Right lobe of liver (tissue), 6 donors: ENCODE measurements at regions not wholly inside any gene's neighbourhood (a gene's known extent, or its start where the extent isn't known, plus 50 kb on each side); places are given as distances from the start of the nearest gene placed in this dataset.

Source experiments
- ATAC-seq, 4 donors: fragments of 200-7000 bp; cut with Tn5 transposase; one replicate each; pipeline ENCODE4 v1.9.1; 2020; ENCODE audit warnings: mild to moderate bottlenecking in 4 of 4, moderate library complexity in 4 of 4
- DNase-seq, 3 donors: peaks; one replicate each; pipeline ENCODE4 v3.0.0-alpha.2; 2020
- H3K27ac ChIP-seq, 3 donors: fragments of 200-600 bp; one replicate each; pipeline ENCODE4 v1.8.0; 2022
- H3K27me3 ChIP-seq, 2 donors: fragments of 200-600 bp; one replicate each; pipeline ENCODE4 v1.8.0; 2022
- H3K36me3 ChIP-seq, 4 donors: fragments of 200-600 bp; sonication (generic) in 1 of 4; one replicate each; pipeline versions ENCODE4 v1.5.1 to v1.8.0; 2017 to 2022; ENCODE audit warnings: control low read depth in 1 of 4
- H3K4me1 ChIP-seq, 4 donors: fragments of 200-600 bp; sonication (generic) in 1 of 4; one replicate each; pipeline versions ENCODE4 v1.5.1 to v1.8.0; 2017 to 2022; ENCODE audit warnings: control low read depth in 1 of 4
- H3K4me3 ChIP-seq, 3 donors: fragments of 200-600 bp; one replicate each; pipeline ENCODE4 v1.8.0; 2022
- H3K9me3 ChIP-seq, 4 donors: fragments of 200-600 bp; sonication (generic) in 1 of 4; one replicate each; pipeline versions ENCODE4 v1.5.1 to v1.8.0; 2017 to 2022; ENCODE audit warnings: control low read depth in 1 of 4
- POLR2A ChIP-seq: fragments of 450-650 bp; IDR thresholded peaks from one replicate; pipeline ENCODE4 v1.6.1; 2017; ENCODE audit warnings: antibody characterized with exemption, mild to moderate bottlenecking
- WGBS: methylation state at CpG from one replicate; pipeline ENCODE4 v1.1.6; 2018; ENCODE audit warnings: low coverage, low lambda C conversion rate; ENCODE audit not compliant: insufficient coverage; ENCODE audit errors: missing lambda C conversion rate; 5-methylcytosine and 5-hydroxymethylcytosine counted together
- intact Hi-C, 2 donors: fragments of 100-400 bp; cut with DNase I; formaldehyde crosslinking; loops; one replicate each; pipeline versions ENCODE4 v1.11.2 to v1.14.1; 2022
- TF ChIP-seq, protein P1 (sequence below), 4 donors: fragments of 200-600 bp in 3 of 4; fragments of 450-650 bp in 1 of 4; IDR thresholded peaks; one replicate each; pipeline versions ENCODE4 v1.5.1 to v1.8.0; 2016 to 2022; ENCODE audit warnings: antibody characterized with exemption in 4 of 4, mild to moderate bottlenecking in 2 of 4
- donor health status: DM: no; HTN: yes; CAD: no.
- donor health status: DM: no; HTN: no; CAD: no.
- donor health status: DM: no; HTN: no; CAD: no.
- donor health status: DM: no; HTN: yes; CAD: no.
- donor health status: DM: no; HTN: yes; CAD: no.

DNA sequence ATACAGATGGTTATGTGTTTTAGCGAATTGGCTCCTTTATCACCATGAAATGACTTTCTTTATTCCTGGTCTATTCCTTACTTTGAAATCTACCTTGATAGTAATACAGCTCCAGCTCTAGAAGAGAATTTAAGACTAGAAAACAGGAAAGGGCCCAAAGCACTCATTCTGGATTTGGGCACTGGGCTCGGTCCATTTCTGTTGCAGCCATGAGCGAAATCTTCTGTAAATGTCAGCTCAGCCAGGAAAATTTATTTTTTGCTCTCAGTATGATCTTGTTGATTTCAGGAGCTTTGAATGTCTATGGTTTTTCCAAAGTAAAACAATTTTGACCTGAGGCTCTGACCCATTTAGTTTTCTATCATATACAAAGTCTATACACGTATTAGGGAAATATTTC, 104.1 kb downstream of the DIRAS2 start:
- intact Hi-C loops: no loop called here
- H3K4me3 ChIP-seq: no peak overlapping the region
- WGBS: 78% methylated on average over 4 of the region's 4 CpGs
- no peaks in the 10 kb centered on the region for H3K27me3 ChIP-seq
- ATAC-seq (no peak), DNase-seq (no peak)
- no peaks in the 10 kb centered on the region for H3K9me3 ChIP-seq
- no peaks in the 10 kb centered on the region for H3K4me1 ChIP-seq
- H3K27ac ChIP-seq: no peak overlapping the region
- TF ChIP-seq, protein P1, sequence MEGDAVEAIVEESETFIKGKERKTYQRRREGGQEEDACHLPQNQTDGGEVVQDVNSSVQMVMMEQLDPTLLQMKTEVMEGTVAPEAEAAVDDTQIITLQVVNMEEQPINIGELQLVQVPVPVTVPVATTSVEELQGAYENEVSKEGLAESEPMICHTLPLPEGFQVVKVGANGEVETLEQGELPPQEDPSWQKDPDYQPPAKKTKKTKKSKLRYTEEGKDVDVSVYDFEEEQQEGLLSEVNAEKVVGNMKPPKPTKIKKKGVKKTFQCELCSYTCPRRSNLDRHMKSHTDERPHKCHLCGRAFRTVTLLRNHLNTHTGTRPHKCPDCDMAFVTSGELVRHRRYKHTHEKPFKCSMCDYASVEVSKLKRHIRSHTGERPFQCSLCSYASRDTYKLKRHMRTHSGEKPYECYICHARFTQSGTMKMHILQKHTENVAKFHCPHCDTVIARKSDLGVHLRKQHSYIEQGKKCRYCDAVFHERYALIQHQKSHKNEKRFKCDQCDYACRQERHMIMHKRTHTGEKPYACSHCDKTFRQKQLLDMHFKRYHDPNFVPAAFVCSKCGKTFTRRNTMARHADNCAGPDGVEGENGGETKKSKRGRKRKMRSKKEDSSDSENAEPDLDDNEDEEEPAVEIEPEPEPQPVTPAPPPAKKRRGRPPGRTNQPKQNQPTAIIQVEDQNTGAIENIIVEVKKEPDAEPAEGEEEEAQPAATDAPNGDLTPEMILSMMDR (IDR thresholded peaks at IDR 0.05): no peak
- no peak for TF ChIP-seq POLR2A
- no peaks in the 10 kb centered on the region for H3K36me3 ChIP-seq

DNA sequence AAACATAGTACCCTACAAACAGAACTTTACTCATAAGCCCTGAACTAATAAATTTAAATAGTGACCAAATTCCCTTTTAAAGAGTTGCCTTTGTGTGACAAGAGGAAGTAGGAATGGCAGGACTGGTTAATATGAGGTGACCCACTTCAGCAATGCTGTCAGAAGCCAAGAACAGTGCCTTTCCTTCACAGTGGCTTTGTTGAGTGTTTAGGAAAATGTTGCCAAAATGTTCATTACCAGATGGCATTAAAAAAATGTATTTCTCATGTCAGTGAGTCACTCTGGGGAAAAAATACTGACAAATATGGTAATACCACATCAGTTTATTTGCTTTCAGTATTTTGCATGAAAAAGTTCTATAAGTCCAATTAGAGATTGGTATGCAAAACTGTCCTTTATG, 103.3 kb downstream of the DIRAS2 start:
- no peak for ATAC-seq
- TF ChIP-seq, protein P1 (IDR thresholded peaks at IDR 0.05): no peak
- TF ChIP-seq POLR2A: no peak
- intact Hi-C loops: no loop called here

DNA sequence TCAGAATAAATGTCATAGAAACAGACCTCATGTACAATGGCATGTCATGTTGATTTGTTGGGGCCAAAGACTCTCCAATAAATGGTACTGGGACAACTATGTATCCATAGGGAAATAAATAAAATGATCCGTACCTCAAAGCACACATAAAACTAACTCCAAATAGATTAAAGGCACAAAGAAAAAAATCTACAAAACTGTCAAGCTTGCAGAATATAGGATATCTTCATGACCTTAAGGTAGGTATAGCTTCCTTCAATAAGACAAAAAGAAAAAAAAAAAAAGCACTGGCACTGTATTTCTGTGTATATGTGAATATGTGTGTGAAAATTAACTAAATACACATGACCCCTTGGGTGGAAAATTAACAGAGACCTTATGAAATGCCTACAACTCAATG, 101.9 kb downstream of the DIRAS2 start:
- 0% methylated on average over 1 of the region's 1 CpG for WGBS
- H3K9me3 ChIP-seq: no peaks in the 10 kb centered on the region
- no peak overlapping the region for H3K4me3 ChIP-seq
- intact Hi-C loops: no loop called here
- no peak overlapping the region for H3K27ac ChIP-seq
- no peaks in the 10 kb centered on the region for H3K36me3 ChIP-seq
- no peaks in the 10 kb centered on the region for H3K27me3 ChIP-seq
- ATAC-seq (no peak), DNase-seq (no peak)
- no peaks in the 10 kb centered on the region for H3K4me1 ChIP-seq
- TF ChIP-seq, protein P1 (IDR thresholded peaks at IDR 0.05): no peak
- TF ChIP-seq POLR2A: no peak

More for the DNA sequence above, 103.3 kb downstream of the DIRAS2 start:
- Histone ChIP-seq H3K4me3 (no peak overlapping the region), H3K4me1 (no peaks in the 10 kb centered on the region), H3K27ac (no peak overlapping the region), H3K27me3 (no peaks in the 10 kb centered on the region), H3K36me3 (no peaks in the 10 kb centered on the region), H3K9me3 (no peaks in the 10 kb centered on the region)
- no peak for DNase-seq

DNA sequence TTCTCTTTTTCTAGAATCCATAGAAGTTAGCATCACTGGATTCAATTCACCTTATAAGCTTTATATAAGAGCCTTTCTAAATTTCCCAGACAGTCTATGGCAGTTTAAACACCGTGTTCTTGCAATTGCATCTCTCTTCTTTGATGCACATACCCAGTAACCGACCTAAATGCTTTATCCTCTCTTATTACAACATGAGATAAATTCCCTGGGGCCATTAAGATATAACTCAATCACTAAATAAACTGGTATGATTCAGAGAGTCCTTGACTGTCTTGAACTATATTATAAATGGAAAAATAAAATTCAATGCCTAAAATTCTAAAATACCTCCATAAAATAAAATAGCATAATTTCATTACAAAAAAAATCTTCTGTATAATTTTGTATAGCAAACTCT, 98.1 kb downstream of the DIRAS2 start:
- Histone ChIP-seq H3K27me3 (no peaks in the 10 kb centered on the region), H3K4me3 (no peak overlapping the region), H3K27ac (no peak overlapping the region), H3K36me3 (no peaks in the 10 kb centered on the region), H3K4me1 (no peaks in the 10 kb centered on the region), H3K9me3 (no peaks in the 10 kb centered on the region)
- 56% methylated on average over 2 of the region's 2 CpGs for WGBS
- no peak for ATAC-seq
- TF ChIP-seq, protein P1 (IDR thresholded peaks at IDR 0.05): no peak
- TF ChIP-seq POLR2A: no peak
- intact Hi-C loops: no loop called here
- DNase-seq: no peak

DNA sequence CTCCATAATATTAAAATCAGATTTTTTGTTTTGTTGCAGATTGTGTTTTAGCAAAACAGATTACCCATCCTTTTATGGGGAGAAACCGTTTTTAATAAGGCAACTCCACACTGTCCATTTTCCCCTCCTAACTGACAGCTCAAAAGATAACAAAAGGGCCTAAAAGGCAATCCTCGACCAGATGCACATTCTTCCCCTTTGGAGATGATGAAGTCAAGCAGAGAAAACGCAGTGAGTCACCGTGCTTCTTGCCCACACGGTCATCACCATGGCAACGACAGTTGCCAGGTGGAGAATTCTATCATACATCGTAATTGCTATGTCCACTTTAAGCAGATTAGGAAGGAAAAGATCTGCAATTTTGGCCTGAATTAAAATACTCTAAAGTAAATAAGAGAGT, 96.4 kb downstream of the DIRAS2 start:
- intact Hi-C loops: no loop called here
- Histone ChIP-seq H3K4me1 (no peaks in the 10 kb centered on the region), H3K36me3 (no peaks in the 10 kb centered on the region), H3K27me3 (no peaks in the 10 kb centered on the region), H3K27ac (no peak overlapping the region), H3K4me3 (no peak overlapping the region), H3K9me3 (no peaks in the 10 kb centered on the region)
- WGBS: 40% methylated on average over 7 of the region's 7 CpGs
- DNase-seq (no peak), ATAC-seq (no peak)
- TF ChIP-seq, protein P1 (IDR thresholded peaks at IDR 0.05): no peak
